GM10266 (cell line): ENCODE measurements at regions not wholly inside any gene's neighbourhood (a gene's known extent, or its start where the extent isn't known, plus 50 kb on each side); places are given as distances from the start of the nearest gene placed in this dataset.

Experiments used
- DNase-seq: peaks from one replicate; pipeline ENCODE4 v3.0.0; 2012; ENCODE audit errors: extremely low spot score
- CTCF ChIP-seq: IDR thresholded peaks from 2 replicates; pipeline ENCODE4 v1.5.1; 2012; ENCODE audit warnings: mild to moderate bottlenecking, low read depth; ENCODE audit not compliant: control insufficient read depth, insufficient read depth; ENCODE audit errors: missing control alignments

GRCh38 chr2:5751873-5752482, 59.8 kb downstream of the SOX11 start:
- TF ChIP-seq CTCF: no peak
- no peak for DNase-seq

GRCh38 chr2:5756272-5756671, 64.1 kb downstream of the SOX11 start:
- no peak for DNase-seq
- no peak for TF ChIP-seq CTCF

- no peak for TF ChIP-seq CTCF
- DNase-seq: no peak
Observed at GRCh38 chr2:5758346-5758745, 66.2 kb downstream of the SOX11 start.

- no peak for TF ChIP-seq CTCF
- DNase-seq: no peak
Observed at GRCh38 chr2:5759949-5760348, 67.8 kb downstream of the SOX11 start.

- DNase-seq: no peak
- no peak for TF ChIP-seq CTCF
Observed at GRCh38 chr2:5763531-5763930, 71.3 kb downstream of the SOX11 start.

- TF ChIP-seq CTCF: no peak
Observed at GRCh38 chr2:5764041-5764440, 71.9 kb downstream of the SOX11 start.

GRCh38 chr2:5766056-5766455, 73.9 kb downstream of the SOX11 start:
- DNase-seq: no peak
- no peak for TF ChIP-seq CTCF

More at GRCh38 chr2:5764041-5764440, 71.9 kb downstream of the SOX11 start:
- DNase-seq: no peak
